SK-N-MC (cell line): ENCODE measurements at regions not wholly inside any gene's neighbourhood (a gene's known extent, or its start where the extent isn't known, plus 50 kb on each side); places are given as distances from the start of the nearest gene placed in this dataset.

Source experiments
- EZH2 ChIP-seq: fragments of 200-600 bp; sonication (generic); IDR thresholded peaks from one replicate; pipeline ENCODE4 v1.6.1; 2017; ENCODE audit warnings: antibody characterized with exemption
- POLR2AphosphoS5 ChIP-seq: IDR thresholded peaks from 2 replicates; pipeline ENCODE4 v1.6.1; 2012; ENCODE audit warnings: mild to moderate bottlenecking, low read depth, low read length, borderline replicate concordance

- no peak for TF ChIP-seq EZH2
- TF ChIP-seq POLR2AphosphoS5: no peak; the same call in 1 of the 2 replicates
Measured at GRCh38 chr9:86534572-86535258, 180.5 kb upstream of the TUT7 start.
